ENCODE measurements at regions not wholly inside any gene's neighbourhood (a gene's known extent, or its start where the extent isn't known, plus 50 kb on each side); places are given as distances from the start of the nearest gene placed in this dataset.
"Not testable (repeated sequence)": the region's sequence is repeated elsewhere in the genome, so short reads cannot be mapped to it uniquely, and the experiment has no call there.

GRCh38 chr2:209095432-209095831, 328.4 kb upstream of the MAP2 start:
- no peak for DNase-seq (ENCODE audit: low read depth)
- H3K4me3 ChIP-seq (ENCODE audit: low read depth, low read length) = no peak overlapping the region

- H3K4me3 ChIP-seq (ENCODE audit: low read depth, low read length) = no peak overlapping the region
- no peak for DNase-seq (ENCODE audit: low read depth)
Measured at GRCh38 chr2:209097168-209097567, 326.7 kb upstream of the MAP2 start.

- H3K4me3 ChIP-seq (ENCODE audit: low read depth, low read length) = no peak overlapping the region
- no peak for DNase-seq (ENCODE audit: low read depth)
Measured at GRCh38 chr2:209102319-209102718, 321.5 kb upstream of the MAP2 start.

GRCh38 chr2:209113026-209113425, 310.8 kb upstream of the MAP2 start:
- H3K4me3 ChIP-seq (ENCODE audit: low read depth, low read length) = no peak overlapping the region
- DNase-seq (ENCODE audit: low read depth) = no peak

GRCh38 chr2:209114588-209115240, 309.1 kb upstream of the MAP2 start:
- DNase-seq (ENCODE audit: low read depth) = no peak

GRCh38 chr2:209121691-209122090, 302.2 kb upstream of the MAP2 start:
- no peak for DNase-seq (ENCODE audit: low read depth)
- no peak overlapping the region for H3K4me3 ChIP-seq (ENCODE audit: low read depth, low read length)

More at GRCh38 chr2:209114588-209115240, 309.1 kb upstream of the MAP2 start:
- H3K4me3 ChIP-seq (ENCODE audit: low read depth, low read length) = no peak overlapping the region

- no peak overlapping the region for H3K4me3 ChIP-seq (ENCODE audit: low read depth, low read length)
- no peak for DNase-seq (ENCODE audit: low read depth)
Measured at GRCh38 chr2:209125291-209125690, 298.6 kb upstream of the MAP2 start.

- H3K4me3 ChIP-seq (ENCODE audit: low read depth, low read length) = no peak overlapping the region
- DNase-seq (ENCODE audit: low read depth) = no peak
Measured at GRCh38 chr2:209138079-209138478, 285.8 kb upstream of the MAP2 start.

- H3K4me3 ChIP-seq (ENCODE audit: low read depth, low read length) = no peak overlapping the region
- DNase-seq (ENCODE audit: low read depth) = no peak
Measured at GRCh38 chr2:209141142-209141541, 282.7 kb upstream of the MAP2 start.

- H3K4me3 ChIP-seq (ENCODE audit: low read depth, low read length) = no peak overlapping the region
- DNase-seq (ENCODE audit: low read depth) = no peak
Measured at GRCh38 chr2:209141818-209142217, 282.0 kb upstream of the MAP2 start.

GRCh38 chr2:209145220-209145691, 278.6 kb upstream of the MAP2 start:
- DNase-seq (ENCODE audit: low read depth) = not testable (repeated sequence)

GRCh38 chr2:209145941-209146681, 277.7 kb upstream of the MAP2 start:
- H3K4me3 ChIP-seq (ENCODE audit: low read depth, low read length) = no peak overlapping the region
- DNase-seq (ENCODE audit: low read depth) = no peak

More at GRCh38 chr2:209145220-209145691, 278.6 kb upstream of the MAP2 start:
- not testable (repeated sequence) for H3K4me3 ChIP-seq (ENCODE audit: low read depth, low read length)

- no peak for DNase-seq (ENCODE audit: low read depth)
- no peak overlapping the region for H3K4me3 ChIP-seq (ENCODE audit: low read depth, low read length)
Measured at GRCh38 chr2:209146682-209147320, 277.0 kb upstream of the MAP2 start.

- DNase-seq (ENCODE audit: low read depth) = no peak
- no peak overlapping the region for H3K4me3 ChIP-seq (ENCODE audit: low read depth, low read length)
Measured at GRCh38 chr2:209147981-209148380, 275.9 kb upstream of the MAP2 start.

GRCh38 chr2:209160800-209161588, 262.9 kb upstream of the MAP2 start:
- no peak for DNase-seq (ENCODE audit: low read depth)
- no peak overlapping the region for H3K4me3 ChIP-seq (ENCODE audit: low read depth, low read length)

GRCh38 chr2:209162129-209162528, 261.7 kb upstream of the MAP2 start:
- no peak for DNase-seq (ENCODE audit: low read depth)
- H3K4me3 ChIP-seq (ENCODE audit: low read depth, low read length) = no peak overlapping the region

- no peak for DNase-seq (ENCODE audit: low read depth)
- no peak overlapping the region for H3K4me3 ChIP-seq (ENCODE audit: low read depth, low read length)
Measured at GRCh38 chr2:209181984-209182383, 241.9 kb upstream of the MAP2 start.

- not testable (repeated sequence) for H3K4me3 ChIP-seq (ENCODE audit: low read depth, low read length); DNase-seq (ENCODE audit: low read depth)
Measured at GRCh38 chr2:209186886-209187285, 237.0 kb upstream of the MAP2 start.

- H3K4me3 ChIP-seq (ENCODE audit: low read depth, low read length) = no peak overlapping the region
- DNase-seq (ENCODE audit: low read depth) = no peak
Measured at GRCh38 chr2:209189893-209190292, 234.0 kb upstream of the MAP2 start.

- no peak for DNase-seq (ENCODE audit: low read depth)
- no peak overlapping the region for H3K4me3 ChIP-seq (ENCODE audit: low read depth, low read length)
Measured at GRCh38 chr2:209191139-209191538, 232.7 kb upstream of the MAP2 start.

Measured in skeletal muscle cell (primary cell).